K562 (cell line): ENCODE measurements at regions not wholly inside any gene's neighbourhood (a gene's known extent, or its start where the extent isn't known, plus 50 kb on each side); places are given as distances from the start of the nearest gene placed in this dataset.

Source experiments
- ATAC-seq: fragments of 200-7000 bp; cut with Tn5 transposase; 3 replicates; pipeline ENCODE4 v1.9.1; 2020; ENCODE audit warnings: moderate library complexity
- BruUV-seq: library from RNA; stranded (reverse); fragments of 400-500 nt; replicated peaks from 2 replicates; lab custom pipeline; 2021; lab: Mats Ljungman, UMichigan
- CTCF ChIA-PET: fragments of 300-600 bp; formaldehyde crosslinking; extraction: SDS; loops from one replicate; lab custom pipeline; 2021; ENCODE audit warnings: low intra/inter-chr PET ratio; lab: Yijun Ruan, JAX
- POLR2A ChIA-PET: fragments of 300-600, 350-650 bp; sonication (Branson Sonifier 250); formaldehyde crosslinking; extraction: SDS; loops from one replicate; lab custom pipeline; 2021; ENCODE audit warnings: antibody characterized with exemption, inconsistent platforms; lab: Yijun Ruan, JAX
- DNase-seq, 4 experiments: peaks; one replicate each; pipeline versions ENCODE4 v3.0.0 to v3.0.0-alpha.2; 2011 to 2018; ENCODE audit warnings: low spot score in 3 of 4, mixed read lengths in 3 of 4; ENCODE audit errors: extremely low read depth in 1 of 4
- FAIRE-seq: peaks from 2 replicates; lab custom pipeline; 2011; peaks lifted over from hg19 to GRCh38; lab: Jason Lieb, UNC
- H2AFZ ChIP-seq: 2 replicates; pipeline ENCODE4 v1.6.0; 2011; ENCODE audit warnings: low read depth, low read length, control low read depth, inconsistent platforms
- H3K27ac ChIP-seq: fragments of 200-600 bp; 3 replicates; pipeline ENCODE4 v1.8.0; 2011; ENCODE audit warnings: low read depth, mild to moderate bottlenecking, control low read depth, inconsistent platforms, low read length, moderate library complexity, mixed read lengths; ENCODE audit errors: extremely low read depth
- H3K27me3 ChIP-seq, 2 experiments: fragments of 300-600 bp in 1 of 2; 2 replicates in 1 of 2; 3 replicates in 1 of 2; pipeline versions ENCODE4 v1.6.0 to v1.8.0; 2011; ENCODE audit warnings: inconsistent platforms in 2 of 2, low read length in 2 of 2, mild to moderate bottlenecking in 1 of 2, mixed read lengths in 1 of 2, moderate library complexity in 1 of 2; ENCODE audit not compliant: control insufficient read depth in 2 of 2, insufficient read depth in 2 of 2
- H3K36me3 ChIP-seq: fragments of 300-600 bp; 3 replicates; pipeline ENCODE4 v1.8.0; 2011; ENCODE audit warnings: mild to moderate bottlenecking, low read length, inconsistent platforms; ENCODE audit not compliant: control insufficient read depth, insufficient read depth
- H3K4me1 ChIP-seq, 2 experiments: fragments of 200-600 bp in 1 of 2; replicated peaks in 1 of 2; 2 replicates in 1 of 2; 3 replicates in 1 of 2; pipeline versions ENCODE4 v1.5.1 to v1.8.0; 2011; ENCODE audit warnings: inconsistent platforms in 2 of 2, low read length in 2 of 2, mild to moderate bottlenecking in 1 of 2, mixed read lengths in 1 of 2, moderate library complexity in 1 of 2; ENCODE audit not compliant: control insufficient read depth in 2 of 2, insufficient read depth in 2 of 2
- H3K4me2 ChIP-seq: 2 replicates; pipeline ENCODE4 v1.6.1; 2011; ENCODE audit warnings: low read length, control low read depth, inconsistent platforms, mixed read lengths; ENCODE audit not compliant: insufficient read depth
- H3K4me3 ChIP-seq: fragments of 200-600 bp; sonication (generic), shearing (Covaris generic); 2 replicates; pipeline ENCODE4 v1.5.1; 2016; ENCODE audit warnings: control low read depth, inconsistent platforms
- H3K79me2 ChIP-seq: fragments of 200-600 bp; 3 replicates; pipeline ENCODE4 v1.8.0; 2011; ENCODE audit warnings: low read length, inconsistent platforms; ENCODE audit not compliant: control insufficient read depth, insufficient read depth
- H3K9ac ChIP-seq, 2 experiments: 2 replicates each; pipeline versions ENCODE4 v1.6.0 to v1.6.1; 2011; ENCODE audit warnings: low read depth in 2 of 2, low read length in 2 of 2, control low read depth in 1 of 2, inconsistent platforms in 1 of 2, mild to moderate bottlenecking in 1 of 2, mixed read lengths in 1 of 2; ENCODE audit not compliant: insufficient read depth in 1 of 2
- H3K9me1 ChIP-seq: one replicate; pipeline ENCODE4 v1.6.0; 2011; ENCODE audit warnings: inconsistent platforms, mild to moderate bottlenecking, low read length, moderate library complexity; ENCODE audit not compliant: control insufficient read depth, insufficient read depth
- H3K9me3 ChIP-seq: replicated peaks from 2 replicates; pipeline ENCODE4 v1.5.1; 2011; ENCODE audit warnings: low read depth, low read length, inconsistent platforms; ENCODE audit not compliant: control insufficient read depth, insufficient read depth
- H4K20me1 ChIP-seq: replicated peaks from 2 replicates; pipeline ENCODE4 v1.6.1; 2011; ENCODE audit warnings: low read length, inconsistent platforms, mixed read lengths; ENCODE audit not compliant: control insufficient read depth, insufficient read depth
- BRD4 ChIP-seq: fragments of 200-600 bp; sonication (generic); IDR thresholded peaks from 2 replicates; pipeline ENCODE4 v1.6.1; 2017; ENCODE audit warnings: inconsistent platforms
- BRF1 ChIP-seq: IDR thresholded peaks from 3 replicates; pipeline ENCODE4 v1.6.1; 2011; ENCODE audit warnings: borderline replicate concordance, mild to moderate bottlenecking; ENCODE audit not compliant: insufficient read length; ENCODE audit errors: extremely low read depth
- CBFA2T3 ChIP-seq: fragments of 450-650 bp; IDR thresholded peaks from 2 replicates; pipeline ENCODE4 v1.6.1; 2017
- CBX3 ChIP-seq, 2 experiments: IDR thresholded peaks; 1 replicate in 1 of 2; 2 replicates in 1 of 2; pipeline ENCODE4 v1.6.1; 2012; ENCODE audit warnings: inconsistent platforms in 2 of 2, low read length in 2 of 2, borderline replicate concordance in 1 of 2, control low read depth in 1 of 2
- DMBX1 ChIP-seq: fragments of 250-450 bp; sonication (Bioruptor Pico); IDR thresholded peaks from 2 replicates; pipeline ENCODE4 v1.8.0; 2022; ENCODE audit warnings: inconsistent platforms, mild to moderate bottlenecking, moderate library complexity, borderline replicate concordance
- FOXP4 ChIP-seq: sonication (generic); formaldehyde crosslinking; IDR thresholded peaks from 2 replicates; pipeline ENCODE4 v1.8.0; 2022; ENCODE audit warnings: mild to moderate bottlenecking, missing genetic modification reagents, borderline replicate concordance
- HNRNPK ChIP-seq: fragments of 200-400 bp; formaldehyde crosslinking; IDR thresholded peaks from one replicate; pipeline ENCODE4 v1.6.1; 2018; ENCODE audit warnings: mild to moderate bottlenecking, low read depth, low read length; ENCODE audit not compliant: poor library complexity, severe bottlenecking
- NCOR1 ChIP-seq: fragments of 450-650 bp; IDR thresholded peaks from 2 replicates; pipeline ENCODE4 v1.6.1; 2016; ENCODE audit warnings: mild to moderate bottlenecking, moderate library complexity
- PATZ1 ChIP-seq: fragments of 250-450 bp; sonication (Bioruptor Pico); IDR thresholded peaks from 2 replicates; pipeline ENCODE4 v1.5.0; 2020; ENCODE audit warnings: mild to moderate bottlenecking, borderline replicate concordance
- PML ChIP-seq: IDR thresholded peaks from 2 replicates; pipeline ENCODE4 v1.6.1; 2012; ENCODE audit warnings: low read length, inconsistent platforms
- POLR2AphosphoS5 ChIP-seq: IDR thresholded peaks from 2 replicates; pipeline ENCODE4 v1.6.1; 2011; ENCODE audit warnings: mild to moderate bottlenecking, low read depth, low read length, moderate library complexity; ENCODE audit not compliant: control insufficient read depth, insufficient read depth
- SAFB2 ChIP-seq: fragments of 200-400 bp; formaldehyde crosslinking; IDR thresholded peaks from 2 replicates; pipeline ENCODE4 v1.6.1; 2018; ENCODE audit warnings: borderline replicate concordance, low read length, low read depth, moderate library complexity; ENCODE audit not compliant: severe bottlenecking
- TAL1 ChIP-seq: fragments of 450-650 bp; IDR thresholded peaks from 2 replicates; pipeline ENCODE4 v1.6.1; 2016; ENCODE audit warnings: mild to moderate bottlenecking
- TEAD4 ChIP-seq, 2 experiments: sonication (generic) in 1 of 2; formaldehyde crosslinking in 1 of 2; IDR thresholded peaks; 2 replicates each; pipeline versions ENCODE4 v1.6.1 to v1.8.0; 2012 to 2022; ENCODE audit warnings: borderline replicate concordance in 1 of 2, inconsistent platforms in 1 of 2, low read length in 1 of 2, mild to moderate bottlenecking in 1 of 2, missing genetic modification reagents in 1 of 2
- TGIF2 ChIP-seq: sonication (generic); formaldehyde crosslinking; IDR thresholded peaks from 2 replicates; pipeline ENCODE4 v1.8.1; 2022; ENCODE audit warnings: mild to moderate bottlenecking, missing genetic modification reagents, moderate library complexity
- ZKSCAN8 ChIP-seq: fragments of 200-800 bp; sonication (Bioruptor generic); IDR thresholded peaks from 2 replicates; pipeline ENCODE4 v1.6.1; 2016; ENCODE audit warnings: missing genetic modification characterization, missing compliant biosample characterization
- ZNF512 ChIP-seq: IDR thresholded peaks from 2 replicates; pipeline ENCODE4 v1.6.1; 2016; ENCODE audit warnings: missing genetic modification characterization, missing compliant biosample characterization
- WGBS: fragments of 100-300 bp; shearing (Covaris generic); methylation state at CpG from one replicate; pipeline ENCODE4 v1.1.6; 2016; ENCODE audit warnings: low coverage, mixed read lengths; ENCODE audit not compliant: insufficient coverage; ENCODE audit errors: missing lambda C conversion rate; 5-methylcytosine and 5-hydroxymethylcytosine counted together
- in situ Hi-C: fragments of 300-500 bp; cut with MboI; formaldehyde crosslinking; loops from 4 replicates; pipeline ENCODE4 v1.15.0; 2018; ENCODE audit warnings: inconsistent platforms, mixed read lengths
- intact Hi-C: fragments of 100-400 bp; cut with micrococcal nuclease; formaldehyde crosslinking; loops from 2 replicates; pipeline ENCODE4 v1.14.2; 2022

GRCh38 chr6:49336514-49337131 is 126.4 kb downstream of the MMUT start:
- in situ Hi-C loops, result no loop called here
- TF ChIP-seq ZNF512 (no peak), CBX3 (IDR thresholded peaks at IDR 0.05; ENCODE audit: borderline replicate concordance in 1 of 2, low read length in 2 of 2) (no peak), NCOR1 (peak; percentile 43; the same call in 1 of the 2 replicates), POLR2AphosphoS5 (no peak), CBFA2T3 (peak; percentile 88), TAL1 (peak; percentile 77), TEAD4 (IDR thresholded peaks at IDR 0.05; ENCODE audit: low read length) (peak; percentile 62), TEAD4 (CRISPR knock-in tag; IDR thresholded peaks at IDR 0.05; ENCODE audit: borderline replicate concordance) (no peak), SAFB2 (no peak), PATZ1 (CRISPR knock-in tag) (no peak), ZKSCAN8 (CRISPR knock-in tag) (no peak), FOXP4 (no peak), HNRNPK (no peak), TGIF2 (CRISPR knock-in tag) (no peak), DMBX1 (peak; percentile 97), BRD4 (no peak), PML (no peak), BRF1 (no peak)

More at GRCh38 chr6:49336514-49337131, 126.4 kb downstream of the MMUT start:
- no peaks in the 10 kb centered on the region for H3K36me3 ChIP-seq
- no peaks in the 10 kb centered on the region for H3K9me1 ChIP-seq
- BruUV-seq, result no TSS peak
- no peak overlapping the region for H3K4me3 ChIP-seq
- H3K9ac ChIP-seq, result no peak overlapping the region
- no peaks in the 10 kb centered on the region for H3K9me3 ChIP-seq
- no peaks in the 10 kb centered on the region for H3K27me3 ChIP-seq
- H3K4me2 ChIP-seq, result no peak overlapping the region
- H2AFZ ChIP-seq, result no peak overlapping the region
- ATAC-seq (no peak), DNase-seq (peak in 1 of 4 experiments; percentile 61), FAIRE-seq (no peak)
- H3K4me1 ChIP-seq, result no peaks in the 10 kb centered on the region
- ChIA-PET POLR2A (no interaction called here), CTCF (no interaction called here)
- H4K20me1 ChIP-seq, result no peaks in the 10 kb centered on the region
- intact Hi-C loops, result no loop called here
- no peaks in the 10 kb centered on the region for H3K79me2 ChIP-seq
- WGBS, result 3% methylated on average over 6 of the region's 6 CpGs
- no peak overlapping the region for H3K27ac ChIP-seq
